HL-60 (cell line): ENCODE measurements at regions not wholly inside any gene's neighbourhood (a gene's known extent, or its start where the extent isn't known, plus 50 kb on each side); places are given as distances from the start of the nearest gene placed in this dataset.

Source experiments
- DNase-seq, 2 experiments: peaks; one replicate each; pipeline ENCODE4 v3.0.0-alpha.2; 2010 to 2020; ENCODE audit warnings: low read depth in 1 of 2, low spot score in 1 of 2
- H3K27ac ChIP-seq: fragments of 250-450 bp; sonication (Bioruptor Pico); replicated peaks from 2 replicates; pipeline ENCODE4 v1.5.1; 2020; ENCODE audit warnings: mild to moderate bottlenecking, moderate library complexity
- H3K27me3 ChIP-seq: fragments of 250-450 bp; sonication (Bioruptor Pico); 2 replicates; pipeline ENCODE4 v1.5.1; 2021; ENCODE audit warnings: mild to moderate bottlenecking, moderate library complexity; ENCODE audit not compliant: insufficient read depth, poor library complexity, severe bottlenecking
- H3K4me3 ChIP-seq: replicated peaks from 2 replicates; pipeline ENCODE4 v1.5.1; 2011; ENCODE audit warnings: mild to moderate bottlenecking, control low read depth, low read length; ENCODE audit not compliant: insufficient read depth
- CTCF ChIP-seq: IDR thresholded peaks from one replicate; pipeline ENCODE4 v1.5.1; 2011; ENCODE audit warnings: low read length, control low read depth, inconsistent platforms; ENCODE audit not compliant: insufficient read depth
- GABPA ChIP-seq: IDR thresholded peaks from 2 replicates; pipeline ENCODE4 v1.6.1; 2012; ENCODE audit warnings: low read depth
- POLR2AphosphoS5 ChIP-seq: IDR thresholded peaks from 2 replicates; pipeline ENCODE4 v1.6.1; 2012; ENCODE audit warnings: low read depth
- REST ChIP-seq: IDR thresholded peaks from 2 replicates; pipeline ENCODE4 v1.6.1; 2012; ENCODE audit warnings: low read depth; ENCODE audit not compliant: insufficient replicate concordance
- SPI1 ChIP-seq: IDR thresholded peaks from 2 replicates; pipeline ENCODE4 v1.6.1; 2012; ENCODE audit warnings: low read depth, mild to moderate bottlenecking, borderline replicate concordance

- H3K27ac ChIP-seq, result no peak overlapping the region
- DNase-seq, result no peak
Observed at GRCh38 chr18:72075040-72075439, 469.1 kb downstream of the CBLN2 start.

GRCh38 chr18:72063001-72063400 lies 481.1 kb downstream of the CBLN2 start:
- no peak overlapping the region for H3K27ac ChIP-seq
- TF ChIP-seq REST (no peak), CTCF (no peak), SPI1 (no peak)
- H3K27me3 ChIP-seq, result no peaks in the 10 kb centered on the region
- H3K4me3 ChIP-seq, result no peak overlapping the region
- DNase-seq, result no peak

More at GRCh38 chr18:72075040-72075439, 469.1 kb downstream of the CBLN2 start:
- TF ChIP-seq POLR2AphosphoS5, result no peak
- TF ChIP-seq GABPA, result no peak
- TF ChIP-seq CTCF, result no peak
- TF ChIP-seq SPI1, result no peak
- no peak for TF ChIP-seq REST
- Histone ChIP-seq H3K4me3 (no peak overlapping the region), H3K27me3 (no peaks in the 10 kb centered on the region)

- Histone ChIP-seq H3K27me3 (no peaks in the 10 kb centered on the region), H3K27ac (no peak overlapping the region), H3K4me3 (no peak overlapping the region)
- no peak for TF ChIP-seq SPI1
- no peak for DNase-seq
Observed at GRCh38 chr18:72058851-72059250, 485.3 kb downstream of the CBLN2 start.

GRCh38 chr18:72056171-72056570 lies 488.0 kb downstream of the CBLN2 start:
- DNase-seq, result no peak
- Histone ChIP-seq H3K27ac (no peak overlapping the region), H3K27me3 (no peaks in the 10 kb centered on the region), H3K4me3 (no peak overlapping the region)
- TF ChIP-seq SPI1 (no peak), CTCF (no peak), REST (no peak), POLR2AphosphoS5 (no peak), GABPA (no peak)
